ENCODE measurements at regions not wholly inside any gene's neighbourhood (a gene's known extent, or its start where the extent isn't known, plus 50 kb on each side); places are given as distances from the start of the nearest gene placed in this dataset.

GRCh38 chr14:84397631-84398030 lies 1132.3 kb upstream of the FLRT2 start:
- Histone ChIP-seq H3K9me3 (no peaks in the 10 kb centered on the region), H3K27ac (no peak overlapping the region), H3K4me1 (no peaks in the 10 kb centered on the region), H3K4me2 (no peak overlapping the region), H3K4me3 (no peak overlapping the region)
- ATAC-seq = no peak
- TF ChIP-seq GATA3 (IDR thresholded peaks at IDR 0.05; ENCODE audit: borderline replicate concordance) (no peak), MAFK (IDR thresholded peaks at IDR 0.05; ENCODE audit: partially characterized antibody) (no peak), EHMT2 (IDR thresholded peaks at IDR 0.05; ENCODE audit: low read depth) (no peak), CHD2 (IDR thresholded peaks at IDR 0.05; ENCODE audit: low read length, partially characterized antibody) (no peak), HEYL (CRISPR knock-in tag; IDR thresholded peaks at IDR 0.05) (no peak), EHF (CRISPR knock-in tag; IDR thresholded peaks at IDR 0.05) (no peak), ZNF302 (CRISPR knock-in tag; IDR thresholded peaks at IDR 0.05) (no peak), ZSCAN20 (CRISPR knock-in tag; IDR thresholded peaks at IDR 0.05) (no peak), RAD21 (conservative IDR thresholded peaks at IDR 0.05 in 1 of 2, IDR thresholded peaks at IDR 0.05 in 1 of 2) (no peak), CTCF (IDR thresholded peaks at IDR 0.05) (no peak), HOXA7 (CRISPR knock-in tag; IDR thresholded peaks at IDR 0.05) (no peak), CHD4 (IDR thresholded peaks at IDR 0.05; ENCODE audit: borderline replicate concordance) (no peak)
- ChIA-PET CTCF (no interaction called here), POLR2A (no interaction called here)
- no peak for FAIRE-seq
- no peak for DNase-seq (ENCODE audit: low read depth in 1 of 2, low spot score in 1 of 2)
- 29% methylated on average over 3 of the region's 3 CpGs for WGBS (ENCODE audit: missing lambda C conversion rate)

GRCh38 chr14:84399296-84399910 lies 1130.5 kb upstream of the FLRT2 start:
- ChIA-PET POLR2A (no interaction called here), CTCF (no interaction called here)
- FAIRE-seq (no peak), DNase-seq (ENCODE audit: low read depth in 1 of 2, low spot score in 1 of 2) (no peak), ATAC-seq (no peak)
- WGBS (ENCODE audit: missing lambda C conversion rate) = 76% methylated on average over 41 of the region's 62 CpGs
- TF ChIP-seq MAX (IDR thresholded peaks at IDR 0.05) (no peak), NPAS2 (CRISPR knock-in tag; IDR thresholded peaks at IDR 0.05; ENCODE audit: borderline replicate concordance) (no peak), MYC (IDR thresholded peaks at IDR 0.05; ENCODE audit: borderline replicate concordance, low read length) (no peak), SMC3 (IDR thresholded peaks at IDR 0.05) (no peak), KDM1A (IDR thresholded peaks at IDR 0.05; ENCODE audit: low read depth) (no peak), CEBPB (IDR thresholded peaks at IDR 0.05) (no peak), JUNB (IDR thresholded peaks at IDR 0.05) (no peak), HMGXB4 (CRISPR knock-in tag; IDR thresholded peaks at IDR 0.05; ENCODE audit: borderline replicate concordance) (no peak), RCOR1 (IDR thresholded peaks at IDR 0.05; ENCODE audit: low read depth, low read length) (no peak), HOXB13 (CRISPR knock-in tag; IDR thresholded peaks at IDR 0.05; ENCODE audit: low read depth) (no peak), RFX5 (IDR thresholded peaks at IDR 0.05) (no peak), PBX3 (IDR thresholded peaks at IDR 0.05) (no peak), EP300 (IDR thresholded peaks at IDR 0.05) (no peak), HEYL (CRISPR knock-in tag; IDR thresholded peaks at IDR 0.05) (no peak)
- Histone ChIP-seq H3K4me2 (no peak overlapping the region), H3K4me3 (no peak overlapping the region), H3K4me1 (no peaks in the 10 kb centered on the region), H3K27ac (no peak overlapping the region), H3K9me3 (no peaks in the 10 kb centered on the region)
